HAP-1 (cell line): ENCODE measurements at regions not wholly inside any gene's neighbourhood (a gene's known extent, or its start where the extent isn't known, plus 50 kb on each side); places are given as distances from the start of the nearest gene placed in this dataset.

ENCODE experiments used
- DNase-seq, 2 experiments: peaks; one replicate each; pipeline ENCODE4 v3.0.0-alpha.2; 2016 to 2020; ENCODE audit warnings: low spot score in 2 of 2
- H3K27me3 ChIP-seq: fragments of 250-450 bp; sonication (Bioruptor Pico); 2 replicates; pipeline ENCODE4 v1.5.1; 2020; ENCODE audit warnings: low read depth, mild to moderate bottlenecking, moderate library complexity
- H3K36me3 ChIP-seq: fragments of 250-450 bp; sonication (Bioruptor Pico); replicated peaks from 2 replicates; pipeline ENCODE4 v1.5.1; 2020; ENCODE audit warnings: mild to moderate bottlenecking
- H3K4me1 ChIP-seq: fragments of 250-450 bp; sonication (Bioruptor Pico); 2 replicates; pipeline ENCODE4 v1.5.1; 2020; ENCODE audit warnings: mild to moderate bottlenecking
- H3K4me3 ChIP-seq: fragments of 250-450 bp; sonication (Bioruptor Pico); 2 replicates; pipeline ENCODE4 v1.5.1; 2020; ENCODE audit warnings: mild to moderate bottlenecking, moderate library complexity
- H3K9me3 ChIP-seq: fragments of 250-450 bp; sonication (Bioruptor Pico); 2 replicates; pipeline ENCODE4 v1.5.1; 2020; ENCODE audit warnings: mild to moderate bottlenecking, moderate library complexity
- in situ Hi-C: fragments of 300-500 bp; cut with MboI; formaldehyde crosslinking; loops from 3 replicates; pipeline ENCODE4 v1.14.3; 2020; ENCODE audit warnings: low sequenced_read_pairs, inconsistent platforms, mixed read lengths

DNA sequence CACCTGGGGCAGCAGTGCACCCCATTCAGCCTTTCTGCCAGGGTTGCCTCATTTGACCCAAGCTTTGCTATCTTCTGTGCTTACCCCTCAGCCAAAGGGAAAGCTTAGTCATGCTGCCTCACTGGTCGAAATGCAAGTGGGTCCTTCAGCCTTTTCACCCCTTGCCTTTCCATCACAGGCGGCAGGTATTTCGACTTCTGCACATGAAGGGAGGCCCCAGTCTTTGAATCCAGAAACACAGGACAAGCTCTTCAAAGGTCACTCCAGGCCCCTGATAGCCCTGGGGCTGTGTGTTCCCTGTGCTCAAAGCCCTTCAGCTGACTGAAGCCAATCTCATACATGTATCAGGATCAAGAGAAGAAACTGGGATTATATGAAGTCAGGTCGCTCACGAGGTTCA lies 129.7 kb downstream of the SNX19 start:
- in situ Hi-C loops, result no loop called here
- no peak overlapping the region for H3K4me3 ChIP-seq
- DNase-seq, result no peak
- no peaks in the 10 kb centered on the region for H3K9me3 ChIP-seq
- no peaks in the 10 kb centered on the region for H3K4me1 ChIP-seq
- H3K27me3 ChIP-seq, result no peaks in the 10 kb centered on the region
- no peaks in the 10 kb centered on the region for H3K36me3 ChIP-seq

DNA sequence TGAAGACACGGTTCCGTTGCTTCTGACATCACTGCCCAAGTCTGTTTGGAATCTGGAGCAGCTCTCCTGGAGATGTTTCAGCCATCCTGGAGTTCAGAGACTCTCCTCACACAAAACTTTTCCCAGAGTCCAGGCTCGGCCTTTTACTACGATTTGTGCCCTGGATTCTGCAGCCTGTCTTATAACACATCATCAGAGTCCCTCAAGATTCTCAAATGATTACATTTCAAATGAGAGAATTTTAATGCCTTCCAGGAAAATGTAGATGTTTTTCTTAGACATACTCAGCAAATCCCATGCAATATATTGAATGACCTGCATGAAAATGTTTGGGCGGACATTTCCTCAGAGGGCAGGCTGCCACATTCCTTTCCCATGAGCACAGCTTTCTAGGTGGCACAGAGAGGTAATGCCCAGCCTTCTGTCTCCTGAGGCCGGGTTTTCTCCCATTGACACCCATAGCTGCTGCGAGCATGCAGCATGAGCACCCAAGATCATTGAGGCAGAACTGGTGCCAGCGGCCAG lies 129.1 kb downstream of the SNX19 start:
- Histone ChIP-seq H3K4me3 (no peak overlapping the region), H3K9me3 (no peaks in the 10 kb centered on the region), H3K4me1 (no peaks in the 10 kb centered on the region), H3K27me3 (no peaks in the 10 kb centered on the region), H3K36me3 (no peaks in the 10 kb centered on the region)
- in situ Hi-C loops, result no loop called here
- DNase-seq, result no peak

DNA sequence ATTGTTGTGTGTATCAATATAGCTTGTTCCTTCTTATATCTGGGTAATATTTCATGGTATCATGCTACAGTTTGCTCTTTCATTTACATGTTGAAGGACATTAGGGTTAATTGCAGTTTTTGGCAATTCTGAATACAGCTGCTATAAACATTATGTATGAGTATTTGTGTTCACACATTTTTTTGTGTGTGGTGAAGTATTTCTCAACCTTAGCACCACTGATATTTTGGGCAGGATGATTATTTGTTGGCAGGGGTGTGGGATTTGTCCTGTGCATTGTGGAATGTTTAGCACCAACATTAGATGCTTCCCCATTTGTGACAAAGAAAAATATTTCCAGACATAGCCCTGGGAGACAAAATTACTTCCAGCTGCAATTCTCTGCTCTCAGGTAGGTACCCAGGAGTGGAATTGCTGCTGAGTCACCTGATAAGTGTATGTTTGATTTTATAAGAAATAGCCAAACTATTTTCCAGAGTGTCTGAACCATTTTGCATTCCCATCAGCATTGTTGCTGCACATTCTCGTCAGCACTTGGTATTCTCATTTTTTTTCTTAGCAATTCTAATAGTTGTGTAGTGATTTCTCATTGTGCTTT lies 128.2 kb downstream of the SNX19 start:
- no peak overlapping the region for H3K4me3 ChIP-seq
- no peaks in the 10 kb centered on the region for H3K9me3 ChIP-seq
- no peaks in the 10 kb centered on the region for H3K4me1 ChIP-seq
- no peaks in the 10 kb centered on the region for H3K36me3 ChIP-seq
- in situ Hi-C loops, result no loop called here
- no peaks in the 10 kb centered on the region for H3K27me3 ChIP-seq
- DNase-seq, result no peak

DNA sequence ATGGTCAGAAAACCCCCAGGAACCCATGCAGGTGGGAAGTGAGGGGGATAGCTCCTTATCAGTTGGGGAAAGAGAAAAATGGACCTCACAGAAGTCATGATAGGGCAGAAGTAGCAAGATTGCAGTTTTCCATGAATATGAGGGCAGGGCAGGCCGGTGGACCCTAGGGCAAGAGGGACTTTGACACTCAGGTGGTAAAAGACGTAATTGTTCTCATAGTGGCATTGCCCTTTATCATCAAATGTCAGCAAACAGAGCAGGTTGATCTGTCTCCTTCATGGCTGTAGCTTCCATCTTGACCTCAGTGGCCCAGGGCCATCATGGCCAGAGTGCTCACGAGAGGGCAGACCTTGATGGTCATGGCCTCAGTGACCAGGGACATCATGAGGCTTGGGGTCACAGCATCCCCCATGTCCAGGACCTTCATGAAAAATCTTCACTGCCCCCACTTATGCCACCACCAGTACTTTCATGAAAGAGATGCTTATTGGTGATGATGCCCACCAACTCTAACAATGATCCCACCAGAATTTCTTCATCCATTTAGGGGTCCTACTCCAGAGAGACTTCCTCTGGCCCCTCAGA lies 127.1 kb downstream of the SNX19 start:
- no peaks in the 10 kb centered on the region for H3K36me3 ChIP-seq
- no peaks in the 10 kb centered on the region for H3K9me3 ChIP-seq
- in situ Hi-C loops, result no loop called here
- no peak overlapping the region for H3K4me3 ChIP-seq
- H3K4me1 ChIP-seq, result no peaks in the 10 kb centered on the region
- H3K27me3 ChIP-seq, result no peaks in the 10 kb centered on the region
- DNase-seq, result no peak

DNA sequence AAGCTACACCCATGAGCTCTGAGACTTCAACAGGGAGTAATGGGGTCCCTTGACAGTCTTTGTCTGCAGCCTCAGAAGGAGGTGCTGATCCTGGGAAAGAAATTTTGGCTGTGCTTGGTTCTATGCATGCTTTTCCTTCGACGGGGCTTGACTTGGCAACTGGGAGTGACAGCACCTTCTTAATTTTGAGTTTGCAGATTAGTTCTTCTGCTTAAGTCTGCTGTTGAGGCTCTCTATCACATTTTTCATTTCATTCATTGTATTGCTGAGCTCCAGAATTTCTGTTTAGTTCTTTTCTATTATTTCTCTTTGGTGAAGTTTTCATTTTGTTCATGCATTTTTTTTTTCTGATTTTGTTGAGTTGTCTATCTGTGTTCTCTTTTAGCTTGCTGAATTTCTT lies 125.6 kb downstream of the SNX19 start:
- Histone ChIP-seq H3K27me3 (no peaks in the 10 kb centered on the region), H3K36me3 (no peaks in the 10 kb centered on the region), H3K4me3 (no peak overlapping the region), H3K9me3 (no peaks in the 10 kb centered on the region), H3K4me1 (no peaks in the 10 kb centered on the region)
- no peak for DNase-seq
- in situ Hi-C loops, result no loop called here

DNA sequence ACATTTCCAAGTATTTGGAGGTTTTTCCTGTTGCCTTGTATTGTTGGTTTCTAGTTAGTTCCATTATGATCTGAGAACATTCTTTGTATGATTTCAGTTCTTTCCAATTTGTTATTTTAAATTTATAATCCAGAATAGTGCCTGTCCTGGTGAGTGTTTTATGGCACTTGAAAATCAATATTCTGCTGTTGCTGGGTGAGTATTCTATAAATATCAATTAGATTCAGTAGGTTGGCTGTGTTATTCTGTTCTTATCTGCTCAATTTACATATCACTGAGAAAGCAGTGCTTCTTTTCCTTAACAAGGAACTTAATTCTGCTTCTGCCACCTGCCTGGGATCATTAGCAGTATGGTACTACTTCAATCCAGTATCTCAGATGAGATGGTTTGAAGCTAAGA lies 123.5 kb downstream of the SNX19 start:
- Histone ChIP-seq H3K27me3 (no peaks in the 10 kb centered on the region), H3K4me3 (no peak overlapping the region), H3K36me3 (no peaks in the 10 kb centered on the region), H3K9me3 (no peaks in the 10 kb centered on the region), H3K4me1 (no peaks in the 10 kb centered on the region)
- in situ Hi-C loops, result no loop called here
- no peak for DNase-seq

DNA sequence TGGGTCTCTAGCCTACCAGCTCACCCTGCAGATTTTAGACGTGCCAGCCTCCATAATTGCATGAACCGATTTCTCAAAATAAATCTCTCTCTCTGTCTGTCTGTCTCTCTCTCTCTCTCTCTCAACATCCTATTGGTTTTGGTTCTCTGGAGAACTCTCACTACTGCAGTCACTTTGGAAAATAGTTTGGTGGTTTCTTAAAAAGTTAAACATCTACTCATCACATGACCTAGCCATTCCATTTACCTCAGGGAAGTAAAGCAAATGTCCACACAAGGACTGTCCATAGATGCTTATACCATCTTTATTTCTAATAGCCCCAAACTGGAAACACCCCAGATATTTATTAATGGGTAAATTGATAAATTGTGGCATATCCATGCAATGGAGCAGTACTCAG lies 119.5 kb downstream of the SNX19 start:
- no peak overlapping the region for H3K4me3 ChIP-seq
- no peaks in the 10 kb centered on the region for H3K4me1 ChIP-seq
- no peaks in the 10 kb centered on the region for H3K36me3 ChIP-seq
- H3K27me3 ChIP-seq, result no peaks in the 10 kb centered on the region
- no peak for DNase-seq
- no peaks in the 10 kb centered on the region for H3K9me3 ChIP-seq
- in situ Hi-C loops, result no loop called here

DNA sequence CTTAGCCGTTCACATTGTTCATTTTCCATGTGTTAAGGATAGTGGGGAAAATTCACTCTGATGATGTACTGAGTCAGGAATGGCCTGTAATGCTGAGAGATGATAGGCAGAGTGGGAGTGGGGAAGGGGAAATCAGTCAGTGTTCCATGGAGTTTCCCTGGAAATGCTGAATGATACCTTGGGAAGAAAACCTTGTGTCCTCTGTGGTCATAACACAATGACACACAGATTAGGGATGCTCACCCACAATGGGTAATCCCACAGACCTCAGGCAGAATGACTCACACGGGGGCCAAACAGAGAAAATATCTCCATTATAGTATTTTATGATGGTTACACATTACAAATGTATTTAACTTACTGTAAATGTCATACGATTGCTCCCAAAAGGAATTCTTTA lies 118.0 kb downstream of the SNX19 start:
- in situ Hi-C loops, result no loop called here
- H3K4me1 ChIP-seq, result no peaks in the 10 kb centered on the region
- H3K36me3 ChIP-seq, result no peaks in the 10 kb centered on the region
- DNase-seq, result no peak
- H3K27me3 ChIP-seq, result no peaks in the 10 kb centered on the region
- H3K4me3 ChIP-seq, result no peak overlapping the region
- H3K9me3 ChIP-seq, result no peaks in the 10 kb centered on the region

DNA sequence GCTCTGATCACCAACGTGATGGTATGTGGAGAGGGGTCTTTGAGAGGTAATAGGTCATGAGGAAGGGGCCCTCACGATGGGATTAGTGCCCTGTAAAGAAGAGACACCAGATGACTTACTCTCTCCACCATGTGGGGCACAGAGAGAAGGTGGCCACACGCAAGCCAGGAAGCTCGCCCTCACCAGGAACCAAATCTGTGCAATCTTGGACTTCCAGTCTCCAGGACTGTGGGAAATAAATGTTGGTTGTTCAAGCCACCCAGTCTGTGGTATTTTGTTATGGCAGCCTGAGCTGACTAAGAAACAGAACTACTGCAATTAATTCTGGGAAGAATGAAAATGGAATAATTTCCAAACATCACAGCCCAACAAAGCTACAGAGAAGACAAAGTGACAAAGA lies 117.5 kb downstream of the SNX19 start:
- no peaks in the 10 kb centered on the region for H3K27me3 ChIP-seq
- DNase-seq, result no peak
- in situ Hi-C loops, result no loop called here
- no peaks in the 10 kb centered on the region for H3K4me1 ChIP-seq
- no peak overlapping the region for H3K4me3 ChIP-seq
- H3K36me3 ChIP-seq, result no peaks in the 10 kb centered on the region
- no peaks in the 10 kb centered on the region for H3K9me3 ChIP-seq

DNA sequence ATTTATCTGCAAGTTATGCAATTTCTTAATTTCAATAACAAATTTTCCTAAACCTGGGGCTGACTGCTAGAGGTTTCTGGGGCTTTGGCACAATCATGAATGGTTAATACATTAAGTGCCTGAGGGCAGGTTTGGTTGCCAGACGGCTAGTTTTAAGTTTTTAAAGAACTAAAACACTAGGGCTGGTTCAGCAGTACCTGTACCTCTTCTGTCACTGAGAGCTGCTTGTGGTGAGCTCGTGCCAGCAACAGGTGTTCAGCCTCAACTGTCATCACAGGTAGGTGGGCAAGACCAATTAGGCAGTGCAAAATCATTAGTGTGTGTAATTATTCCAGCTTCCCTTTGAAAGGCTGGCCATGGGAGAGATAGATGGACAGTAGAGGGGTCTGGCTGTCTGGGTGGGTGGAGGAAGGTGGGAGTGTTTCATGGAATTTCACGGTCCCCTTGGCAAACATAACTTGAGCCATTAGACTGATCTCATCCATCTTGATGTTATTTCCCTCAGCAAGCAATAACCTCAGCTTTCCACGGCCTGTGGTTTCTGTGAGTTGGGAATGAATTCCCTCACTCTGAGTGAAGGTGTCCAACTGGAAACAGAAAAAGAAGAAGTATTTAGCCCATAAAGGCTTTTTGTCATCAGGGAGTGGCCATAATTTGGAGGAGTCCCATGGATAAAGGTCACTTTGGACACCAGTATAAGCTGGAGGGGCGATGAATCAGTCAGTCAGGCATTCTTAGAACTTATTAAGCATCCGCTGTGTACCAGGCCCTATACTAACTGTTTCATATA lies 114.8 kb downstream of the SNX19 start:
- in situ Hi-C loops, result no loop called here
- H3K4me3 ChIP-seq, result no peak overlapping the region
- no peaks in the 10 kb centered on the region for H3K9me3 ChIP-seq
- no peaks in the 10 kb centered on the region for H3K36me3 ChIP-seq
- no peak for DNase-seq
- no peaks in the 10 kb centered on the region for H3K4me1 ChIP-seq
- H3K27me3 ChIP-seq, result no peaks in the 10 kb centered on the region

DNA sequence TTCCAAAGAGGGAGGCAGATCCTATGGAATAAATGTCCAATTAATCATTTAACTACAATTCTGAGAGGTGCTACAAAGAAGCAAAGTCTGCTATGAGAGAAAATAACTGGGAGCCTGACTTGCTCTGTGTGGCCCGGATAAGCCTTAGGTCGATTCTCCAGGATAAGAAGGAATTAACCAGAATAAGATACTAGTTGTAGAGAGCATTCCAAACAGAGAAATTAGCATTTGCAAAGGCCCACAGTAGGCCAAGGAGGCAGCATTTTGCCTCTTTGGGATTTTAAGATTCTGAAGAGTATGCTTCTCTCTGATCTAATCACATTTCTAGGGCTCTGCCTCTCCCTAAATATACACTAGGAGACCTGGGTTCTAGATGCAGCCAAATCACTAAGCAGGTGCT lies 113.7 kb downstream of the SNX19 start:
- no peaks in the 10 kb centered on the region for H3K9me3 ChIP-seq
- DNase-seq, result no peak
- H3K36me3 ChIP-seq, result no peaks in the 10 kb centered on the region
- no peak overlapping the region for H3K4me3 ChIP-seq
- H3K4me1 ChIP-seq, result no peaks in the 10 kb centered on the region
- no peaks in the 10 kb centered on the region for H3K27me3 ChIP-seq
- in situ Hi-C loops, result no loop called here

DNA sequence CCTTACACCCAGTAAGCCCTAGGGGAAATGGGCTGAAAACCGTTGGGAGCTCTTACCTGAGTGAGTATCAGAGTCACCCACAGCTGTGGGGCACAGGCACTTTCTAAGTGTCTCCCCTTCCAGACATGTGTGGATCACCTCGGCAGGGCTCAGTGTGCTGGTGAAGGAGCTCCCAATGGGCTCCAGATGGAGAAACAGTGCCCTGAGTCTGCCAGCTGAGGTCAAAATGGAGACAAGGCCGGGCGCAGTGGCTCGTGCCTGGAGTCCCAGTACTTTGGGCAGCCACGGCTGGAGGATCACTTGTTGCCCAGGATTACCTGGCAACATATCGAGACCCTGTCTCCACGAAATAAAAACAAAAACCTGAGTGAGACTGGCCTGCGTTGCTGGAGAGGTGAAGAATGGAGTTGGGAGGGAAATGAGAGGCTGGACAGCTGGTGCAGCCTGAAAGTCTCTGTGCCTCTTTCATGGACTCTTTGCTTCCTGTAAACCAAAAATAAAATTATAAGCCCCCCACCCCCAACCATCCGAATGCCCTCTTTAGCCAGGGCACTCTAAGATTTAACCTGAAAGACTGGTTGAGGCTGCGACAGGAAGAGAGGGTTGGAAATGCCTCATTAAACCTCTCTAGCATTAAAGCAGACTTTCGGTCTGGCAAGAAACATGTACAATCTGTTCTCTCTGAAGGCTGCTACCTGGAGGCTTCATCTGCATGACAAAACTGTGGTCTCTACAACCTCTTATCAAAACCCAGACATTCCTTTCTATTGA lies 111.8 kb downstream of the SNX19 start:
- H3K4me3 ChIP-seq, result no peak overlapping the region
- H3K9me3 ChIP-seq, result no peaks in the 10 kb centered on the region
- no peaks in the 10 kb centered on the region for H3K27me3 ChIP-seq
- in situ Hi-C loops, result no loop called here
- H3K36me3 ChIP-seq, result no peaks in the 10 kb centered on the region
- DNase-seq, result no peak
- H3K4me1 ChIP-seq, result no peaks in the 10 kb centered on the region

DNA sequence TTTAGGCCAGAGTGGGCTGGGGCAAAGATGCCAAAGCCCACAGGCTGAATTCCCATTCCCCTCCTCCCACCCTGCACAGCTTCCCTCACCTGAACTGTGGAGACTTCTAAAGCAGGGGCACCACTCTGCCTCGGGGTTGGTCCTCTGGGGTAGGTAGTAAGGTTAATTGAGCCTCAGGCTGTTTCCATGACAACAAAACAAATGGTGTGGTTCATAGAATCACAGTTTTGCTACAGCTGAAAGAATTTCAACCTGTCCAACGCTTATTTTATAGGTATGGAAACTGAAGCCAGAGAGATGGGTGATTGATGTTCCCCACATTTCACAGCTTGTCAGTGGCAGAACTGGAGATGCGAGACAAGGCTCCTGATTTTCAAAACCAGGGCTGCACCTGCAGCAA lies 109.5 kb downstream of the SNX19 start:
- no peaks in the 10 kb centered on the region for H3K27me3 ChIP-seq
- DNase-seq, result no peak
- no peaks in the 10 kb centered on the region for H3K9me3 ChIP-seq
- in situ Hi-C loops, result no loop called here
- H3K4me1 ChIP-seq, result no peaks in the 10 kb centered on the region
- H3K4me3 ChIP-seq, result no peak overlapping the region
- no peaks in the 10 kb centered on the region for H3K36me3 ChIP-seq

DNA sequence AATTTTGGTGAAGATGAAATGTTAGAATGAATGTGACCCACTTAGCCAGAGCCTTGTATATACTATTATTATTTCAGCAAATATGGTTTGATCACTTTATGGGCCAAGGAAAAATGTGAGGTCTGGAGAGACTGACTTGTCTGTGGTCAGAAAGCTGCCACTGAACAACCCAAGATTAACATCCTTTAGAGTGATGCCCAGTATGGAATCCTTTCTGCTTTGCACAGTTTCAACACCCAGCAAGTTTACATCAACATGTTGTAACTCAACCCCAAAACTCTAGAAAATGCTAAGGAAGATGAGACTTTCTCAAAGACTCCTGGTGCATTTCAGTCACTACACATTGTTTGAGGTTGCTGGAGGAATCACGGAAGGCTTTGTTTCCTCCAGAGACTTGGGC lies 107.7 kb downstream of the SNX19 start:
- H3K4me1 ChIP-seq, result no peaks in the 10 kb centered on the region
- DNase-seq, result no peak
- no peaks in the 10 kb centered on the region for H3K36me3 ChIP-seq
- H3K27me3 ChIP-seq, result no peaks in the 10 kb centered on the region
- in situ Hi-C loops, result no loop called here
- H3K9me3 ChIP-seq, result no peaks in the 10 kb centered on the region
- H3K4me3 ChIP-seq, result no peak overlapping the region
